ENCODE measurements at regions not wholly inside any gene's neighbourhood (a gene's known extent, or its start where the extent isn't known, plus 50 kb on each side); places are given as distances from the start of the nearest gene placed in this dataset.

- Histone ChIP-seq H3K4me2 (ENCODE audit: low read length) (no peak overlapping the region), H3K36me3 (ENCODE audit: insufficient read depth, low read length) (no peaks in the 10 kb centered on the region), H3K27ac (ENCODE audit: low read length) (no peak overlapping the region), H3K9ac (ENCODE audit: low read length) (no peak overlapping the region), H4K20me1 (ENCODE audit: insufficient read depth) (no peaks in the 10 kb centered on the region), H3K27me3 (ENCODE audit: insufficient read depth, low read depth, low read length) (no peaks in the 10 kb centered on the region), H3K79me2 (replicated peaks; ENCODE audit: insufficient read depth, low read length) (no peaks in the 10 kb centered on the region), H3K9me2 (ENCODE audit: insufficient read depth, low read length) (no peaks in the 10 kb centered on the region), H3F3A (ENCODE audit: insufficient read depth, low read length, poor library complexity, severe bottlenecking) (no peaks in the 10 kb centered on the region), H3K9me3 (ENCODE audit: low read length) (no peaks in the 10 kb centered on the region), H2AFZ (ENCODE audit: low read depth, low read length) (no peak overlapping the region), H3K4me3 (ENCODE audit: low read length) (no peak overlapping the region)
- TF ChIP-seq EP300 (conservative IDR thresholded peaks at IDR 0.05; ENCODE audit: poor library complexity, severe bottlenecking) (no peak), SMC3 (conservative IDR thresholded peaks at IDR 0.05; ENCODE audit: poor library complexity) (no peak), RAD21 (conservative IDR thresholded peaks at IDR 0.05) (no peak), EZH2 (IDR thresholded peaks at IDR 0.05; ENCODE audit: borderline replicate concordance, insufficient read depth, low read length, poor library complexity, severe bottlenecking) (no peak), CTCF (IDR thresholded peaks at IDR 0.05; ENCODE audit: poor library complexity, severe bottlenecking) (no peak), POLR2AphosphoS5 (IDR thresholded peaks at IDR 0.05) (no peak), TAF1 (IDR thresholded peaks at IDR 0.05; ENCODE audit: low read depth) (no peak), MXI1 (conservative IDR thresholded peaks at IDR 0.05; ENCODE audit: poor library complexity, severe bottlenecking) (no peak)
Measured at GRCh38 chr2:220043155-220043989, 415.9 kb downstream of the SLC4A3 start.

- no peaks in the 10 kb centered on the region for H3K36me3 ChIP-seq (ENCODE audit: insufficient read depth, low read length)
- no peaks in the 10 kb centered on the region for H3K79me2 ChIP-seq (replicated peaks; ENCODE audit: insufficient read depth, low read length)
- no peaks in the 10 kb centered on the region for H3K9me2 ChIP-seq (ENCODE audit: insufficient read depth, low read length)
- H3K9me3 ChIP-seq (ENCODE audit: low read length), result no peaks in the 10 kb centered on the region
- H3F3A ChIP-seq (ENCODE audit: insufficient read depth, low read length, poor library complexity, severe bottlenecking), result no peaks in the 10 kb centered on the region
- H3K4me3 ChIP-seq (ENCODE audit: low read length), result no peak overlapping the region
- no peak for TF ChIP-seq SMC3 (conservative IDR thresholded peaks at IDR 0.05; ENCODE audit: poor library complexity)
- no peak for TF ChIP-seq RAD21 (conservative IDR thresholded peaks at IDR 0.05)
- TF ChIP-seq REST (IDR thresholded peaks at IDR 0.05; ENCODE audit: borderline replicate concordance), result no peak
- TF ChIP-seq TAF1 (IDR thresholded peaks at IDR 0.05; ENCODE audit: low read depth), result no peak
- TF ChIP-seq EZH2 (IDR thresholded peaks at IDR 0.05; ENCODE audit: borderline replicate concordance, insufficient read depth, low read length, poor library complexity, severe bottlenecking), result no peak
- no peak for TF ChIP-seq EP300 (conservative IDR thresholded peaks at IDR 0.05; ENCODE audit: poor library complexity, severe bottlenecking)
- TF ChIP-seq POLR2AphosphoS5 (IDR thresholded peaks at IDR 0.05), result no peak
- no peak for TF ChIP-seq MXI1 (conservative IDR thresholded peaks at IDR 0.05; ENCODE audit: poor library complexity, severe bottlenecking)
- TF ChIP-seq CTCF (IDR thresholded peaks at IDR 0.05; ENCODE audit: poor library complexity, severe bottlenecking), result no peak
- H3K9ac ChIP-seq (ENCODE audit: low read length), result no peak overlapping the region
- H2AFZ ChIP-seq (ENCODE audit: low read depth, low read length), result no peak overlapping the region
- H3K27me3 ChIP-seq (ENCODE audit: insufficient read depth, low read depth, low read length), result no peaks in the 10 kb centered on the region
- H4K20me1 ChIP-seq (ENCODE audit: insufficient read depth), result no peaks in the 10 kb centered on the region
- H3K27ac ChIP-seq (ENCODE audit: low read length), result no peak overlapping the region
- H3K4me2 ChIP-seq (ENCODE audit: low read length), result no peak overlapping the region
Measured at GRCh38 chr2:220043990-220044335, 416.5 kb downstream of the SLC4A3 start.
